Mesodermal cell (in vitro differentiated cells): ENCODE measurements at regions not wholly inside any gene's neighbourhood (a gene's known extent, or its start where the extent isn't known, plus 50 kb on each side); places are given as distances from the start of the nearest gene placed in this dataset.

Experiments used
- H3K27ac ChIP-seq: 2 replicates; pipeline ENCODE4 v1.7.0; 2013; ENCODE audit warnings: mild to moderate bottlenecking, low read depth, low read length, moderate library complexity; ENCODE audit not compliant: severe bottlenecking
- H3K36me3 ChIP-seq: 2 replicates; pipeline ENCODE4 v1.7.1; 2013; ENCODE audit warnings: mild to moderate bottlenecking, low read length, moderate library complexity; ENCODE audit not compliant: control insufficient read depth, insufficient read depth
- H3K4me1 ChIP-seq: one replicate; pipeline ENCODE4 v1.7.1; 2013; ENCODE audit warnings: mild to moderate bottlenecking, low read length; ENCODE audit not compliant: insufficient read depth, control insufficient read depth, poor library complexity, severe bottlenecking
- H3K4me3 ChIP-seq: 2 replicates; pipeline ENCODE4 v1.7.0; 2013; ENCODE audit warnings: low read length, control low read depth, mild to moderate bottlenecking; ENCODE audit not compliant: insufficient read depth, poor library complexity, severe bottlenecking; ENCODE audit errors: extremely low read depth
- H3K9me3 ChIP-seq: 2 replicates; pipeline ENCODE4 v1.7.1; 2013; ENCODE audit warnings: mild to moderate bottlenecking, low read length, moderate library complexity; ENCODE audit not compliant: control insufficient read depth
- WGBS, 2 experiments: methylation state at CpG; one replicate each; pipeline ENCODE4 v1.1.5; 2013; ENCODE audit warnings: missing lambda C conversion rate in 2 of 2; ENCODE audit not compliant: insufficient coverage in 2 of 2; 5-methylcytosine and 5-hydroxymethylcytosine counted together

- Histone ChIP-seq H3K4me1 (no peaks in the 10 kb centered on the region), H3K27ac (no peak overlapping the region), H3K4me3 (no peak overlapping the region), H3K36me3 (no peaks in the 10 kb centered on the region), H3K9me3 (no peaks in the 10 kb centered on the region)
- 85 to 90% methylated on average over 2 of the region's 2 CpGs for WGBS, 2 experiments
Observed at GRCh38 chr3:24058940-24059705, 114.0 kb downstream of the NR1D2 start.

- H3K4me1 ChIP-seq, result no peaks in the 10 kb centered on the region
- no peaks in the 10 kb centered on the region for H3K36me3 ChIP-seq
- H3K9me3 ChIP-seq, result no peaks in the 10 kb centered on the region
- no peak overlapping the region for H3K27ac ChIP-seq
- H3K4me3 ChIP-seq, result no peak overlapping the region
- 63 to 80% methylated on average over 1 of the region's 3 CpGs for whole genome bisulfite sequencing, 2 experiments
Observed at GRCh38 chr3:24060055-24060454, 115.0 kb downstream of the NR1D2 start.

- H3K4me1 ChIP-seq, result no peaks in the 10 kb centered on the region
- no peaks in the 10 kb centered on the region for H3K36me3 ChIP-seq
- no peak overlapping the region for H3K4me3 ChIP-seq
- H3K27ac ChIP-seq, result no peak overlapping the region
- H3K9me3 ChIP-seq, result no peaks in the 10 kb centered on the region
- WGBS, 2 experiments, result 83 to 90% methylated on average over 1 to 2 of the region's 3 CpGs
Observed at GRCh38 chr3:24062916-24063315, 117.8 kb downstream of the NR1D2 start.
